OCI-LY3 (cell line): ENCODE measurements at regions not wholly inside any gene's neighbourhood (a gene's known extent, or its start where the extent isn't known, plus 50 kb on each side); places are given as distances from the start of the nearest gene placed in this dataset.
A peak's percentile ranks its signal among the peaks of the same experiment; 100 is the strongest.
"Not testable (repeated sequence)": the region's sequence is repeated elsewhere in the genome, so short reads cannot be mapped to it uniquely, and the experiment has no call there.

Experiments used
- H2AFZ ChIP-seq: fragments of 200-600, 300-600 bp; shearing (Covaris generic); 2 replicates; pipeline ENCODE4 v1.6.0; 2014; ENCODE audit warnings: antibody characterized with exemption, low read depth, low read length
- H3K27ac ChIP-seq: fragments of 200-600, 300-600 bp; sonication (generic); 2 replicates; pipeline ENCODE4 v1.5.1; 2014; ENCODE audit warnings: mild to moderate bottlenecking, low read length, moderate library complexity, mixed read lengths
- H3K27me3 ChIP-seq: fragments of 200-600, 300-600 bp; sonication (generic); 2 replicates; pipeline ENCODE4 v1.6.1; 2014; ENCODE audit warnings: low read depth, low read length, mixed read lengths
- H3K36me3 ChIP-seq: fragments of 200-600, 300-600 bp; sonication (generic); replicated peaks from 2 replicates; pipeline ENCODE3; 2014; ENCODE audit warnings: low read depth, low read length, mixed read lengths
- H3K4me1 ChIP-seq: fragments of 300-600, 200-600 bp; sonication (generic); 2 replicates; pipeline ENCODE4 v1.6.1; 2014; ENCODE audit warnings: low read length, mixed read lengths
- H3K4me2 ChIP-seq: fragments of 200-600, 300-600 bp; sonication (generic); 2 replicates; pipeline ENCODE4 v1.6.1; 2014; ENCODE audit warnings: low read length, mixed read lengths
- H3K4me3 ChIP-seq: fragments of 300-600, 200-600 bp; sonication (generic); 2 replicates; pipeline ENCODE4 v1.5.1; 2014; ENCODE audit warnings: antibody characterized with exemption, mild to moderate bottlenecking, low read length, moderate library complexity
- H3K79me2 ChIP-seq: fragments of 300-600, 200-600 bp; shearing (Covaris generic); 2 replicates; pipeline ENCODE4 v1.6.1; 2014; ENCODE audit warnings: mild to moderate bottlenecking, low read length, mixed read lengths
- H3K9ac ChIP-seq: fragments of 300-600, 200-600 bp; shearing (Covaris generic); 2 replicates; pipeline ENCODE4 v1.6.0; 2014; ENCODE audit warnings: mild to moderate bottlenecking, low read length, moderate library complexity
- H3K9me3 ChIP-seq: fragments of 200-600, 300-600 bp; shearing (Covaris generic); 2 replicates; pipeline ENCODE4 v1.6.1; 2014; ENCODE audit warnings: low read length, mixed read lengths; ENCODE audit not compliant: insufficient read depth
- H4K20me1 ChIP-seq: fragments of 200-600, 300-600 bp; sonication (generic); 2 replicates; pipeline ENCODE4 v1.6.1; 2016; ENCODE audit warnings: low read length, mixed read lengths; ENCODE audit not compliant: insufficient read depth

DNA sequence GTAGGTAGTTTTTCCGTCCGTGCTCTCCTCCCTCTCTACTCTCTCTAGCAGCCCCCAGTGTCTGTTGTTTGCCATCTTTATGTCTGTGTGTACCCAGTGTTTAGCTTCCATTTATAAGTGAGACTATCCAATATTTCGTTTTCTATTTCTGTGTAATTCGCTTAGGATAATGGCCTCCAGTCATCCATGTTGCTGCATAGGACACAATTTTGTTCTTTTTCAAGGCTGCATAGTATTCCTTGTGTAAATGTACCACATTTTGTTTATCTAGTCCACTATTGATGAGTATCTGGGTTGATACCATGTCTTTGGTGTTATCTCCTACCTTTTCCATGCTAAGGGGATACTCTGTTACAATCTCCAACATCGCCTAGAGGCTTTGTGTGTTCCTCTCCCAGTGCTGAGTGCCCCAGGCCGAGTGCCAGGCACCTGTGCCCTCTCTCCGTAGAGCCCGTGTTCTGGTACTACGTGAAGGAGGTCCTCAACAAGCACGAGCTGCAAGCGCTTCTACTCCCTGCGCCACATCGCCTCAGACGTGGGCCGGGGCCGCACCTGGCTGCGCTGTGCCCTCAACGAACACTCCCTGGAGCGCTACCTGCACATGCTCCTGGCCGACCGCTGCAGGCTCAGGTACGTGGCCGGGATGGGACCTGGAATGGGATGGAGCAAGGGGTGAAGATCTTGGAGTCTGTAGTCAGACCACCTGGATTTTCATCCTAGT, 51.0 kb downstream of the NPIPB11 start:
- H3K27me3 ChIP-seq, H2AFZ ChIP-seq, H3K79me2 ChIP-seq, H4K20me1 ChIP-seq, H3K4me2 ChIP-seq, H3K27ac ChIP-seq, H3K36me3 ChIP-seq, H3K9ac ChIP-seq, H3K9me3 ChIP-seq, H3K4me1 ChIP-seq, H3K4me3 ChIP-seq: not testable (repeated sequence)

DNA sequence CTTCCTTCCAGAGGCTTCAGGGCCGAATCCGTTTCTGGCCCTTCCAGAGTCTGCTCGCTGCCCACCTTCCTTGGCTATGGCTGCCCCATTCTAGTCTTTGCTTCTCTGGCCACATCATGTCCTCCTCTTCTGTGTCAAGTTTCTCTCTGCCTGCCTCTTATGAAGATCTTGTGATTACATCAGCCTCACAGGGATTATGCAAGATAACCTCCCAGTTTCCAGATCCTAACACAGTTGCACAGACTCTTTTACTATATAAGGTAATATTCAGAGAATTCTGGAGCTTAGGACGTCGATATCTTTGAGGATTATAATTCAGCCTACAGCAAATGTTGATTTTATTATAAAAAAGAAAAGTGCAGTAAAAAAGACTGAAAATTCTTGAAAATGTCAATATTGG, 52.1 kb downstream of the NPIPB11 start:
- H3K4me1 ChIP-seq, H3K4me2 ChIP-seq, H3K36me3 ChIP-seq, H3K4me3 ChIP-seq, H3K27me3 ChIP-seq, H3K79me2 ChIP-seq, H3K9ac ChIP-seq, H2AFZ ChIP-seq, H3K9me3 ChIP-seq, H4K20me1 ChIP-seq, H3K27ac ChIP-seq: not testable (repeated sequence)

DNA sequence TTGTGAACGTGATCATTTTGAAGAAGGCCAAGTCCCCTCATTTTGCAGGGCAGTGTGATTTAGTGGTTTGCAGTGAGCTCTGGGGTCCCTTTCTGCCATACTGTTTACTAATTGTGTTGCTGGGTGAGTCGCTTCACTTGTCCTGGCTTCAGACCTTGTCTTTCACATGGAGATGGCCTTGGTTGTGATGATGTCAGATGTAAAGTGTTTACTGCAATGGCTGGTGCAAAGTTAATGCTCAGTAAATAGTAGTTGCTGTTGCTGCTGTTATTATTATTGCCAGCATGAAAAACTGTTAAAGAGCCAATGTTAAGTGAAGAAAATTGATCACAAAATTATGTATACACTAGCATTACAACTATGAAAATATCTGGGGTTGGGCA, 53.9 kb downstream of the NPIPB11 start:
- H3K4me2 ChIP-seq, result not testable (repeated sequence)

DNA sequence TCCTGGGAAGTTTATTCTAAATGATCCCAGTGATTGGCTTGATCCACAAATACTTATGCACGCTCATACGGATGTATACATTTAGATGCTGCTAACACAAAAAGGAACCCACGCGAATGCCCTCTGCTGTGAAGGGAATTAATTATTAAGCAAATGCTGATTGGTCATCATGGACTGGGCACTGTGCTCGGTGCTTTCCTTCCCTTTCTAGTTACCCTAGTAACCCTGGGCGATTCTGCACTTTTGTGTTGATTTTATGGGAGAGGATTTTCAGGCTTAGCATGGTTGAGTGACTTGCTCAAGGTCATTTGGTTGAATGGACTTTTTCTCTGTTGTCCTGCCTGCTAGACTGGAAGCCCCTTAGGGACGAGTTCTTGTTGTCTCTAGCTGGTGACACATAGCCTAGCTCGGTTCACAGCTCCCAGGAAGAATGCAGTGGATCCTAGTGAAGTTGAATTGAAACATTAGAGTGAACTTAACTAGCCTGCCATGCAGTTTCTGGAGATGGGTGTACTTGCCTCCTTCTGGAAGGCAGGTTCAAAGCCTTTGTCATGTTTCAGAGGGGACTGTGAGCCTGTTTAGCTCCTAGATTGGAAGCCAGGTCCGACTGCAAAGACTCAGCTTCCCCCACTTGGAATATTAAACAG, 54.4 kb downstream of the NPIPB11 start:
- H3K27me3 ChIP-seq, H3K27ac ChIP-seq, H3K9ac ChIP-seq, H4K20me1 ChIP-seq, H3K4me2 ChIP-seq, H3K4me3 ChIP-seq, H3K79me2 ChIP-seq, H3K36me3 ChIP-seq, H2AFZ ChIP-seq, H3K9me3 ChIP-seq: not testable (repeated sequence)
- peaks cover 10% of the 10 kb centered on the region for H3K4me1 ChIP-seq

More for the DNA sequence above, 53.9 kb downstream of the NPIPB11 start:
- not testable (repeated sequence) for H3K9ac ChIP-seq, H3K4me3 ChIP-seq, H3K36me3 ChIP-seq, H3K27me3 ChIP-seq, H3K4me1 ChIP-seq, H2AFZ ChIP-seq, H3K9me3 ChIP-seq, H3K79me2 ChIP-seq, H4K20me1 ChIP-seq, H3K27ac ChIP-seq

DNA sequence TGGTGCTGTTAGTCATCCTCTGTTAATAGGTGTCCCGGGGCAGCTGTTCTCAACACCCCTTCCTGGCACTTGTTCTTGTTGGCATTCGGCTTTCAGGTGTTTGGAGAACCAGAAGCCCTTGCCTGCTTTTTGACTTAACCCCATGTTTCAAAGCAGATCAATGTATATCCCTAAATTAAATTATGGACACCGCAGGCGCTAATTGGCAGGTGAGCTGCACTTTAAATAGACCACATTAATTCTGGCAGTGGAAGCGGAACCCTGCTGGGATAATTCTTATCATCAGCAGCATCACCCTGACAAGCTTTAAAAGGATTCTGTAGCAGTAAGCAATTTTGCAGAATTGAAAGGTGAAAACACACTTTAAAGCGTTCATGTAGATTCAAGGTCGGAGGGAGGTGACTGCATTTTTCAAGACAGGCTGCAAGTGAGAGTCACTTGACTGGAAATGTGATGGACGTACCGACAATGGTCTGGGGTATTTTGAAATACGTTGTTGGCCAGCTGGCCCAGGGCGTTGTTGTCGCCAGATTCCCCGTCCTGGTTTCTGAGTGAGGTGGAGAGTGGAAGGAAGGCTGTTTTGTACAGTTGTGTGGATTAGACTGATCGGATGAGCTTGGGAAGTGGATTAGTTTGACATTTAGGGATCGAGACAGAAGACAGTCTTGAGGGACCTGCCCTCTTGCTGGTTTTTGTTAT, 55.1 kb downstream of the NPIPB11 start:
- not testable (repeated sequence) for H4K20me1 ChIP-seq, H3K36me3 ChIP-seq, H2AFZ ChIP-seq, H3K27me3 ChIP-seq, H3K79me2 ChIP-seq, H3K4me2 ChIP-seq, H3K9ac ChIP-seq, H3K27ac ChIP-seq, H3K9me3 ChIP-seq, H3K4me3 ChIP-seq
- H3K4me1 ChIP-seq, result peaks cover 11% of the 10 kb centered on the region

DNA sequence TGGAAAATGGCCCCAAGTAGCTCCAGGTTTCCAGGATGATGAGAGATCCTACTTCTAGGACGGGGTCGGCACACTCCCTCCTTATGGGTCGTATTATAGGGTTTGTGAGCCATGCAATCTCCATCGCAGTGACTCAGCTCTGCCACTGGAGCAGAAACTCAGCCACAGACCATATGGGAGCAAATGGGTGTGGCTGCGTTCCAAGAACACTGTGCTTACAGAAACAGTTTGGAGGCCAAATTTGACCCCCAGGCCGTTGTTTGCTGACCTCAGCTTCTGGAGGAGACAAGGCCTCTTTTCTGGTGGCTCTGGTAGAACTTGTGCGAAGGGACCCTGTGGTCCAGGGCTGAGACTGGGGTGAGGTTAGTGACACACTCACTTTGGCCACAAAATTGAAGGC, 56.5 kb downstream of the NPIPB11 start:
- peaks cover 15% of the 10 kb centered on the region for H3K4me1 ChIP-seq
- not testable (repeated sequence) for H4K20me1 ChIP-seq, H3K36me3 ChIP-seq, H3K27me3 ChIP-seq, H3K4me3 ChIP-seq, H3K9ac ChIP-seq, H3K27ac ChIP-seq, H2AFZ ChIP-seq, H3K9me3 ChIP-seq, H3K4me2 ChIP-seq, H3K79me2 ChIP-seq

DNA sequence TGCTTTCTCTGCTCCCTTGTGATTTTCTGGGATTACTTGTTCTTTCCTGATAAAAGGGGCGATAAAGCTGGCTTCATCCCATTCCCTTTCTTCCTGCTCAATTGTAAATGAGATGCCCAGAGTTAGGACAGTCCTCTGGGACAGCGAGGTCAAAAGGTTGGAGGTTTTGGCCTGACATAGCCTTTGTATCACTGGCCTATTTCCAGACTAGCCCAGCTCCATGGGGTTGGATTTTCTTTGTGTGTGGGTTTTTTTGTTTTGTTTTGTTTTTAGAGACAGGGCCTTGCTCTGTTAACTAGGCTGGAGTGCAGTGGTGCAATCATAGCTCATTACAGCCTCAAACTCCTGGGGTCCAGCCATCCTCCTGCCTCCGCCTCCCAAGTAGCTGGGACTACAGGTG, 57.8 kb downstream of the NPIPB11 start:
- not testable (repeated sequence) for H3K36me3 ChIP-seq, H4K20me1 ChIP-seq, H3K27ac ChIP-seq, H3K4me3 ChIP-seq, H3K27me3 ChIP-seq, H2AFZ ChIP-seq, H3K9me3 ChIP-seq, H3K79me2 ChIP-seq, H3K9ac ChIP-seq, H3K4me2 ChIP-seq
- H3K4me1 ChIP-seq, result peaks cover 18% of the 10 kb centered on the region

DNA sequence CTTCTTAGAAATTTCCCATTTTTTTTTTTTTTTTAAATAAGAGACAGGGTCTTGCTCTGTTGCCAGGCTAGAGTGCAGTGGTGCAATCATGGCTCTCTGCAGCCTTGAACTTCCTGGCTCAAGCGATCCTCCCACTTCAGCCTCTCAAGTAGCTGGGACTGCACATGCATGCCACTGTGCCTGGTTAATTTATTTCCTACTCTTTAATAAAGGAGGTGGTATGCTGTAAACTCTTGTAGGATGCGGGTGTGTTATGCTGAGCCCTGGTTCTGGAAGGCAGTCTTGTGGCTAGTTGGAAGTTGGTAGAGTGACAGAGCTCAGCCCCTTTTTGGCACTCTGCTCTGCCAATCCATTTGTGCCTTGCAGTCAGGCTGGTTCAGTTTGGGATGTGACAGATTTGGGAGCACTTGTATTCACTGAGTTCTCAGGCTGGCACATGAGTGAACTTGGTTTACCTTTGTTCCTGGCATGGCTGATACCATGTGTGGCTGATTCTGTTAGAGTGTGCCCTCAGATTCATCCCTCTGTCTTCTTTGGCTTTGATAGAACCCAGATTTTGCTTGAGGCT, 58.3 kb downstream of the NPIPB11 start:
- not testable (repeated sequence) for H3K9ac ChIP-seq, H3K27me3 ChIP-seq, H3K79me2 ChIP-seq, H3K36me3 ChIP-seq, H3K9me3 ChIP-seq, H3K4me2 ChIP-seq, H2AFZ ChIP-seq, H4K20me1 ChIP-seq, H3K4me3 ChIP-seq
- H3K4me1 ChIP-seq, result peaks cover 22% of the 10 kb centered on the region
- 0 out of 2 replicates have a peak overlapping the region, but pooled peaks have one; percentile 89 for H3K27ac ChIP-seq

DNA sequence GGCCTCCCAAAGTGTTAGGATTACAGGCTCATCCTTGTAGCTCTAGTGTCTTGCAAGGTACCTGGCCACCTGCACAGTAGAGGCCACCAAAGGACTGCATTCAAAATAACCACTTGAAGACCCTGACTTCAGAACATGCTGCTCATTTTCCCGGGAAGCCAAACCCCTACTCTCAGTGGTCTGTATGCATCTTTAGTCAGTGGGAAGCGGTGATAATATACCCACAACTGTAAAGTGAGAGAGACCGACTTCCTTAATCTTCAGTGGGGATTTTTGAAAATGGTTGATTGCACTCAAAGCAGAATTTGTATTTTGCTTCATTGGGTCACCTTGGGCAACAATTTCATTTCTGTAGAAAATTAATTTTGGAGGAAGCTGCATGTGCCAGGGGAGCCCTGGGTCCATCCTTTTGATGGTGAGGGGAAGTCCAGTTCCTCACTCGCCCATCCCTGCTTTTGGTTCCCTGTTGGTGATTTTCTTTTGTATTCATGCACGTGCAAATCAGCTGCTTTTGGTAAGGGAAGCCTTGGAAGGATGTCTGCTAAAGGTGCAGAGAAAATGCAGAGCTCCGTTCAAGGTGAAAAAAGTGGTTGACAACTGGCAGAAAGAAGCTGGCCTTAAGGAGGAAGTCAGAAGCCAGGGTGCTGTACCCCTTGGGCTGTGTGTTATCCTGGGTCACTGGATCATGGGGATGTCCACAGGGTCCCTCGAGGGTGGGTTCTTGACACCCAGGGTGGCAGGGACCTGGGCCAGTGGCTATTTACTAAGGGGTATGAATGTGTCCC, 59.5 kb downstream of the NPIPB11 start:
- H3K9me3 ChIP-seq, H2AFZ ChIP-seq, H3K36me3 ChIP-seq, H3K27me3 ChIP-seq, H4K20me1 ChIP-seq, H3K79me2 ChIP-seq: not testable (repeated sequence)
- Histone ChIP-seq H3K4me2 (peak overlapping the region; percentile 61), H3K9ac (peak overlapping the region; percentile 58; the same call in 1 of the 2 replicates), H3K27ac (peak overlapping the region; percentile 89), H3K4me1 (peaks cover 23% of the 10 kb centered on the region), H3K4me3 (peak overlapping the region; percentile 31; the same call in 1 of the 2 replicates)
